ENCODE measurements at regions not wholly inside any gene's neighbourhood (a gene's known extent, or its start where the extent isn't known, plus 50 kb on each side); places are given as distances from the start of the nearest gene placed in this dataset.

DNA sequence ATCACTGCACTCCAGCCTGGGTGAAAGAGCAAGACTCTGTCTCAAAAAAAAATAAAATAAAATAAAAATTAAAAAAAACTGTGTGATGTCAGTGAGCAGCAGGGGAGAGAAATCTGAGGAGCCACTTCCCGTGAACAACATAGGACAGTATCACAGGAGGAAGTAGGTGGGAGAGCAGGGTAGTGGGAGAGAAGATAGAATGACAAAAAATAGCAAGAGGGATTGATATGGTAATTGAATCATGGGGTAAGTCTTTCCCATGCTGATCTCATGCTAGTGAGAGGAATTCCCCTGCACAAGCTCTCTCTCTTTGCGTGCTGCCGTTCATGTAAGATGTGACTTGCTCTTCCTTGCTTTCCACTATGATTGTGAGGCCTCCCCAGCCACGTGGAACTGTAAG, 81.6 kb upstream of the PBX1 start:
- no TSS peak for BruUV-seq (replicated peaks)
- Histone ChIP-seq H3K9me3 (ENCODE audit: control insufficient read depth, insufficient read depth, low read depth, low read length) (no peaks in the 10 kb centered on the region), H3K4me3 (ENCODE audit: low read depth in 2 of 2, low read length in 2 of 2) (no peak overlapping the region), H3K4me1 (ENCODE audit: control insufficient read depth, insufficient read depth, low read length) (no peaks in the 10 kb centered on the region), H3K36me3 (ENCODE audit: control insufficient read depth, insufficient read depth, low read length) (no peaks in the 10 kb centered on the region), H3K27ac (ENCODE audit: low read length) (no peak overlapping the region), H3K27me3 (ENCODE audit: control insufficient read depth, insufficient read depth, low read length) (no peaks in the 10 kb centered on the region)
- ChIA-PET POLR2A (no interaction called here), CTCF (no interaction called here)
- in situ Hi-C loops (cut with HindIII; ENCODE audit: low pct_unique_long_range_greater_than_20kb, low sequenced_read_pairs), result no loop called here
- ATAC-seq (no peak), DNase-seq (ENCODE audit: low read depth, low spot score) (no peak)
- TF ChIP-seq POLR2AphosphoS5 (IDR thresholded peaks at IDR 0.05; ENCODE audit: low read depth, low read length) (no peak), SIN3A (IDR thresholded peaks at IDR 0.05; ENCODE audit: borderline replicate concordance, insufficient read depth, low read depth, low read length) (no peak), TCF7L2 (IDR thresholded peaks at IDR 0.05; ENCODE audit: low read depth, low read length) (no peak)
- TF ChIP-seq, protein P1, sequence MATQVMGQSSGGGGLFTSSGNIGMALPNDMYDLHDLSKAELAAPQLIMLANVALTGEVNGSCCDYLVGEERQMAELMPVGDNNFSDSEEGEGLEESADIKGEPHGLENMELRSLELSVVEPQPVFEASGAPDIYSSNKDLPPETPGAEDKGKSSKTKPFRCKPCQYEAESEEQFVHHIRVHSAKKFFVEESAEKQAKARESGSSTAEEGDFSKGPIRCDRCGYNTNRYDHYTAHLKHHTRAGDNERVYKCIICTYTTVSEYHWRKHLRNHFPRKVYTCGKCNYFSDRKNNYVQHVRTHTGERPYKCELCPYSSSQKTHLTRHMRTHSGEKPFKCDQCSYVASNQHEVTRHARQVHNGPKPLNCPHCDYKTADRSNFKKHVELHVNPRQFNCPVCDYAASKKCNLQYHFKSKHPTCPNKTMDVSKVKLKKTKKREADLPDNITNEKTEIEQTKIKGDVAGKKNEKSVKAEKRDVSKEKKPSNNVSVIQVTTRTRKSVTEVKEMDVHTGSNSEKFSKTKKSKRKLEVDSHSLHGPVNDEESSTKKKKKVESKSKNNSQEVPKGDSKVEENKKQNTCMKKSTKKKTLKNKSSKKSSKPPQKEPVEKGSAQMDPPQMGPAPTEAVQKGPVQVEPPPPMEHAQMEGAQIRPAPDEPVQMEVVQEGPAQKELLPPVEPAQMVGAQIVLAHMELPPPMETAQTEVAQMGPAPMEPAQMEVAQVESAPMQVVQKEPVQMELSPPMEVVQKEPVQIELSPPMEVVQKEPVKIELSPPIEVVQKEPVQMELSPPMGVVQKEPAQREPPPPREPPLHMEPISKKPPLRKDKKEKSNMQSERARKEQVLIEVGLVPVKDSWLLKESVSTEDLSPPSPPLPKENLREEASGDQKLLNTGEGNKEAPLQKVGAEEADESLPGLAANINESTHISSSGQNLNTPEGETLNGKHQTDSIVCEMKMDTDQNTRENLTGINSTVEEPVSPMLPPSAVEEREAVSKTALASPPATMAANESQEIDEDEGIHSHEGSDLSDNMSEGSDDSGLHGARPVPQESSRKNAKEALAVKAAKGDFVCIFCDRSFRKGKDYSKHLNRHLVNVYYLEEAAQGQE (IDR thresholded peaks at IDR 0.05; ENCODE audit: insufficient read depth in 1 of 2, low read depth in 2 of 2, low read length in 1 of 2), result no peak
- TF ChIP-seq, protein P2, sequence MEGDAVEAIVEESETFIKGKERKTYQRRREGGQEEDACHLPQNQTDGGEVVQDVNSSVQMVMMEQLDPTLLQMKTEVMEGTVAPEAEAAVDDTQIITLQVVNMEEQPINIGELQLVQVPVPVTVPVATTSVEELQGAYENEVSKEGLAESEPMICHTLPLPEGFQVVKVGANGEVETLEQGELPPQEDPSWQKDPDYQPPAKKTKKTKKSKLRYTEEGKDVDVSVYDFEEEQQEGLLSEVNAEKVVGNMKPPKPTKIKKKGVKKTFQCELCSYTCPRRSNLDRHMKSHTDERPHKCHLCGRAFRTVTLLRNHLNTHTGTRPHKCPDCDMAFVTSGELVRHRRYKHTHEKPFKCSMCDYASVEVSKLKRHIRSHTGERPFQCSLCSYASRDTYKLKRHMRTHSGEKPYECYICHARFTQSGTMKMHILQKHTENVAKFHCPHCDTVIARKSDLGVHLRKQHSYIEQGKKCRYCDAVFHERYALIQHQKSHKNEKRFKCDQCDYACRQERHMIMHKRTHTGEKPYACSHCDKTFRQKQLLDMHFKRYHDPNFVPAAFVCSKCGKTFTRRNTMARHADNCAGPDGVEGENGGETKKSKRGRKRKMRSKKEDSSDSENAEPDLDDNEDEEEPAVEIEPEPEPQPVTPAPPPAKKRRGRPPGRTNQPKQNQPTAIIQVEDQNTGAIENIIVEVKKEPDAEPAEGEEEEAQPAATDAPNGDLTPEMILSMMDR (IDR thresholded peaks at IDR 0.05), result no peak
- intact Hi-C loops (cut with micrococcal nuclease; ENCODE audit: unreplicated experiment), result no loop called here

DNA sequence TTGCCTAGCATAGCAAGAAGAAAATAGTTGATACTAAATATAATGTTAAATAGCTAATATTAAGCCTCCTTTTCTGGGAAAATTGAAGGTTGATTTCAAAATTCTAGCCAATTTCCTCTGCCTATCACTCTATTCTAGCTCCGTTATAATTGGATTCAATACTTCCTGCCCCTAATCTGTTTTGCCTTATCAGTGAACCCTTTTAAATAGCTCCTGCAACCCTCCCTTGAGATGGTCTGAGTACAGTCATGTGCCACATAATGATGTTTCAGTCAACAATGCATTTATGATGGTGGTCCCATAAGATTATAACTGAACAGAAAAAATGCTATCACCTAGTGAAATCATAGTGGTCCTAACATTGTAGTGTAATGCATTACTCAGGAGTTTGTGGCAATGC, 79.7 kb upstream of the PBX1 start:
- Histone ChIP-seq H3K36me3 (ENCODE audit: control insufficient read depth, insufficient read depth, low read length) (no peaks in the 10 kb centered on the region), H3K9me3 (ENCODE audit: control insufficient read depth, insufficient read depth, low read depth, low read length) (no peaks in the 10 kb centered on the region), H3K4me1 (ENCODE audit: control insufficient read depth, insufficient read depth, low read length) (no peaks in the 10 kb centered on the region), H3K4me3 (ENCODE audit: low read depth in 2 of 2, low read length in 2 of 2) (no peak overlapping the region), H3K27me3 (ENCODE audit: control insufficient read depth, insufficient read depth, low read length) (no peaks in the 10 kb centered on the region), H3K27ac (ENCODE audit: low read length) (no peak overlapping the region)
- in situ Hi-C loops (cut with HindIII; ENCODE audit: low pct_unique_long_range_greater_than_20kb, low sequenced_read_pairs) (no loop called here), intact Hi-C loops (cut with micrococcal nuclease; ENCODE audit: unreplicated experiment) (no loop called here)
- no peak for ATAC-seq
- no peak for DNase-seq (ENCODE audit: low read depth, low spot score)
- TF ChIP-seq POLR2AphosphoS5 (IDR thresholded peaks at IDR 0.05; ENCODE audit: low read depth, low read length), result no peak
- TF ChIP-seq, protein P2 (IDR thresholded peaks at IDR 0.05), result no peak
- TF ChIP-seq, protein P1 (IDR thresholded peaks at IDR 0.05; ENCODE audit: insufficient read depth in 1 of 2, low read depth in 2 of 2, low read length in 1 of 2), result no peak
- TF ChIP-seq TCF7L2 (IDR thresholded peaks at IDR 0.05; ENCODE audit: low read depth, low read length), result no peak
- TF ChIP-seq SIN3A (IDR thresholded peaks at IDR 0.05; ENCODE audit: borderline replicate concordance, insufficient read depth, low read depth, low read length), result no peak
- no TSS peak for BruUV-seq (replicated peaks)
- CTCF ChIA-PET, result no interaction called here
- POLR2A ChIA-PET, result no interaction called here
